Endothelial cell of umbilical vein (primary cell): ENCODE measurements at regions not wholly inside any gene's neighbourhood (a gene's known extent, or its start where the extent isn't known, plus 50 kb on each side); places are given as distances from the start of the nearest gene placed in this dataset.

ENCODE experiments used
- BruUV-seq: library from RNA; stranded (reverse); fragments of 400-500 nt; replicated peaks from 2 replicates; lab custom pipeline; 2021; lab: Mats Ljungman, UMichigan
- CTCF ChIA-PET: fragments of 300-600, 350-600 bp; sonication (Branson Sonifier 250); formaldehyde crosslinking; loops from one replicate; lab custom pipeline; 2021; ENCODE audit warnings: antibody characterized with exemption, inconsistent platforms; lab: Charles Lee
- POLR2A ChIA-PET: fragments of 300-600, 350-600 bp; sonication (Branson Sonifier 250); formaldehyde crosslinking; loops from one replicate; lab custom pipeline; 2021; ENCODE audit warnings: antibody characterized with exemption, inconsistent platforms; lab: Charles Lee
- DNase-seq: peaks from one replicate; pipeline ENCODE4 v3.0.0-alpha.2; 2011; ENCODE audit warnings: low read depth, low spot score
- FAIRE-seq: peaks from 2 replicates; lab custom pipeline; 2011; peaks lifted over from hg19 to GRCh38; lab: Jason Lieb, UNC
- H2AFZ ChIP-seq: 2 replicates; pipeline ENCODE4 v1.6.0; 2012; ENCODE audit warnings: low read depth, low read length, control low read depth, inconsistent platforms
- H3K27ac ChIP-seq: 2 replicates; pipeline ENCODE4 v1.5.1; 2011; ENCODE audit warnings: low read depth, mild to moderate bottlenecking, control low read depth, low read length, moderate library complexity; ENCODE audit not compliant: insufficient read depth
- H3K27me3 ChIP-seq, 2 experiments: 2 replicates each; pipeline versions ENCODE4 v1.6.0 to v1.6.1; 2011; ENCODE audit warnings: low read length in 2 of 2, mixed read lengths in 1 of 2; ENCODE audit not compliant: control insufficient read depth in 2 of 2, insufficient read depth in 2 of 2
- H3K36me3 ChIP-seq, 2 experiments: 2 replicates in 1 of 2; 3 replicates in 1 of 2; pipeline ENCODE4 v1.5.1; 2011; ENCODE audit warnings: low read length in 2 of 2, mild to moderate bottlenecking in 1 of 2, moderate library complexity in 1 of 2; ENCODE audit not compliant: control insufficient read depth in 2 of 2, insufficient read depth in 2 of 2; ENCODE audit errors: extremely low read depth in 1 of 2
- H3K4me1 ChIP-seq: 3 replicates; pipeline ENCODE4 v1.5.1; 2011; ENCODE audit warnings: mild to moderate bottlenecking, low read length; ENCODE audit not compliant: control insufficient read depth, insufficient read depth; ENCODE audit errors: extremely low read depth
- H3K4me2 ChIP-seq: 2 replicates; pipeline ENCODE4 v1.6.1; 2011; ENCODE audit warnings: low read length, control low read depth, mixed read lengths; ENCODE audit not compliant: insufficient read depth
- H3K4me3 ChIP-seq, 3 experiments: fragments of 200-600 bp in 1 of 3; sonication (generic), shearing (Covaris generic) in 1 of 3; replicated peaks in 1 of 3; 2 replicates each; pipeline ENCODE4 v1.5.1; 2011 to 2016; ENCODE audit warnings: control low read depth in 3 of 3, low read length in 3 of 3, mild to moderate bottlenecking in 2 of 3, inconsistent platforms in 1 of 3, low read depth in 1 of 3, moderate library complexity in 1 of 3; ENCODE audit not compliant: insufficient read depth in 1 of 3
- H3K79me2 ChIP-seq: 2 replicates; pipeline ENCODE4 v1.6.0; 2012; ENCODE audit warnings: low read length, inconsistent platforms; ENCODE audit not compliant: control insufficient read depth, insufficient read depth
- H3K9ac ChIP-seq: replicated peaks from 2 replicates; pipeline ENCODE3; 2011; ENCODE audit warnings: low read length, control low read depth; ENCODE audit not compliant: insufficient read depth; ENCODE audit errors: extremely low read depth
- H3K9me1 ChIP-seq: replicated peaks from 3 replicates; pipeline ENCODE4 v1.6.0; 2011; ENCODE audit warnings: mild to moderate bottlenecking, low read length; ENCODE audit not compliant: control insufficient read depth, insufficient read depth; ENCODE audit errors: extremely low read depth
- H3K9me3 ChIP-seq: replicated peaks from 2 replicates; pipeline ENCODE4 v1.5.1; 2012; ENCODE audit warnings: low read length, inconsistent platforms; ENCODE audit not compliant: control insufficient read depth, insufficient read depth
- H4K20me1 ChIP-seq: replicated peaks from 2 replicates; pipeline ENCODE3; 2011; ENCODE audit warnings: mild to moderate bottlenecking, low read length; ENCODE audit not compliant: control insufficient read depth, insufficient read depth; ENCODE audit errors: extremely low read depth
- EZH2 ChIP-seq: IDR thresholded peaks from 2 replicates; pipeline ENCODE4 v1.6.1; 2012; ENCODE audit warnings: borderline replicate concordance, low read depth, mild to moderate bottlenecking, moderate library complexity, low read length, inconsistent platforms; ENCODE audit not compliant: severe bottlenecking
- FOS ChIP-seq: IDR thresholded peaks from 2 replicates; pipeline ENCODE4 v1.6.1; 2011; ENCODE audit warnings: mild to moderate bottlenecking, low read length, moderate library complexity, borderline replicate concordance; ENCODE audit not compliant: insufficient read depth
- GATA2 ChIP-seq: IDR thresholded peaks from 2 replicates; pipeline ENCODE4 v1.7.0; 2011; ENCODE audit warnings: low read depth, mild to moderate bottlenecking, moderate library complexity, mixed read lengths, low read length; ENCODE audit not compliant: insufficient read length, insufficient read depth
- JUN ChIP-seq: IDR thresholded peaks from 2 replicates; pipeline ENCODE4 v1.6.1; 2011; ENCODE audit warnings: borderline replicate concordance, low read depth; ENCODE audit not compliant: insufficient read length, insufficient read depth
- MAX ChIP-seq: IDR thresholded peaks from 2 replicates; pipeline ENCODE4 v1.6.1; 2011; ENCODE audit not compliant: insufficient read depth, insufficient read length
- MYC ChIP-seq: IDR thresholded peaks from one replicate; pipeline ENCODE4 v1.6.1; 2011; ENCODE audit warnings: mild to moderate bottlenecking, low read depth, low read length
- POLR2A ChIP-seq: IDR thresholded peaks from 2 replicates; pipeline ENCODE4 v1.6.1; 2012; ENCODE audit warnings: low read depth, mild to moderate bottlenecking, control low read depth, low read length
- POLR2AphosphoS5 ChIP-seq: IDR thresholded peaks from 2 replicates; pipeline ENCODE4 v1.6.1; 2012; ENCODE audit warnings: low read depth, mild to moderate bottlenecking, control low read depth, low read length, moderate library complexity; ENCODE audit not compliant: insufficient read depth
- dilution Hi-C: fragments of 300-500 bp; cut with MboI; formaldehyde crosslinking; loops from one replicate; pipeline ENCODE4 v1.15.0; 2019; ENCODE audit warnings: low sequenced_read_pairs; ENCODE audit not compliant: extremely low pct_ligation_motif_present
- intact Hi-C: fragments of 100-400 bp; cut with micrococcal nuclease; formaldehyde crosslinking; loops from one replicate; pipeline ENCODE4 v1.10.0; 2022
- TF ChIP-seq, protein P1 (sequence below), 2 donors: IDR thresholded peaks; 1 replicate in 1 of 2; 2 replicates in 1 of 2; pipeline ENCODE4 v1.5.1; 2011; ENCODE audit warnings: low read length in 2 of 2, mild to moderate bottlenecking in 2 of 2, moderate library complexity in 2 of 2, control low read depth in 1 of 2, inconsistent platforms in 1 of 2, low read depth in 1 of 2; ENCODE audit not compliant: insufficient read depth in 1 of 2; ENCODE audit errors: extremely low read depth in 1 of 2

GRCh38 chr1:234687011-234687410 is 77.0 kb upstream of the IRF2BP2 start:
- no peak for DNase-seq
- POLR2A ChIA-PET, result no interaction called here
- TF ChIP-seq MAX (no peak), MYC (no peak), POLR2AphosphoS5 (no peak), GATA2 (no peak), POLR2A (no peak), JUN (no peak), EZH2 (no peak), FOS (no peak)
- TF ChIP-seq, protein P1, sequence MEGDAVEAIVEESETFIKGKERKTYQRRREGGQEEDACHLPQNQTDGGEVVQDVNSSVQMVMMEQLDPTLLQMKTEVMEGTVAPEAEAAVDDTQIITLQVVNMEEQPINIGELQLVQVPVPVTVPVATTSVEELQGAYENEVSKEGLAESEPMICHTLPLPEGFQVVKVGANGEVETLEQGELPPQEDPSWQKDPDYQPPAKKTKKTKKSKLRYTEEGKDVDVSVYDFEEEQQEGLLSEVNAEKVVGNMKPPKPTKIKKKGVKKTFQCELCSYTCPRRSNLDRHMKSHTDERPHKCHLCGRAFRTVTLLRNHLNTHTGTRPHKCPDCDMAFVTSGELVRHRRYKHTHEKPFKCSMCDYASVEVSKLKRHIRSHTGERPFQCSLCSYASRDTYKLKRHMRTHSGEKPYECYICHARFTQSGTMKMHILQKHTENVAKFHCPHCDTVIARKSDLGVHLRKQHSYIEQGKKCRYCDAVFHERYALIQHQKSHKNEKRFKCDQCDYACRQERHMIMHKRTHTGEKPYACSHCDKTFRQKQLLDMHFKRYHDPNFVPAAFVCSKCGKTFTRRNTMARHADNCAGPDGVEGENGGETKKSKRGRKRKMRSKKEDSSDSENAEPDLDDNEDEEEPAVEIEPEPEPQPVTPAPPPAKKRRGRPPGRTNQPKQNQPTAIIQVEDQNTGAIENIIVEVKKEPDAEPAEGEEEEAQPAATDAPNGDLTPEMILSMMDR (IDR thresholded peaks at IDR 0.05; ENCODE audit: extremely low read depth in 1 of 2, insufficient read depth in 1 of 2, low read depth in 1 of 2, low read length in 2 of 2), result no peak
- H3K4me1 ChIP-seq, result no peaks in the 10 kb centered on the region
- CTCF ChIA-PET, result no interaction called here
- intact Hi-C loops (no loop called here), dilution Hi-C loops (no loop called here)
- H2AFZ ChIP-seq, result no peak overlapping the region
- no peak overlapping the region for H3K4me2 ChIP-seq
- H3K9me1 ChIP-seq, result no peaks in the 10 kb centered on the region
- BruUV-seq, result no TSS peak
- H3K9me3 ChIP-seq, result no peaks in the 10 kb centered on the region
- no peak overlapping the region for H3K4me3 ChIP-seq
- no peaks in the 10 kb centered on the region for H3K79me2 ChIP-seq
- H3K36me3 ChIP-seq, result no peaks in the 10 kb centered on the region
- H3K27me3 ChIP-seq, result no peaks in the 10 kb centered on the region
- no peak overlapping the region for H3K9ac ChIP-seq
- no peak overlapping the region for H3K27ac ChIP-seq
- no peaks in the 10 kb centered on the region for H4K20me1 ChIP-seq
- FAIRE-seq, result no peak
